ENCODE measurements at regions not wholly inside any gene's neighbourhood (a gene's known extent, or its start where the extent isn't known, plus 50 kb on each side); places are given as distances from the start of the nearest gene placed in this dataset.

GRCh38 chr6:40210628-40211056 lies 276.4 kb upstream of the MOCS1 start:
- H3K4me1 ChIP-seq (ENCODE audit: low read depth) = no peaks in the 10 kb centered on the region
- H3K4me3 ChIP-seq = no peak overlapping the region
- H3K27me3 ChIP-seq = no peaks in the 10 kb centered on the region
- TF ChIP-seq CTCF (IDR thresholded peaks at IDR 0.05; ENCODE audit: low read depth, low read length) = no peak
- DNase-seq (ENCODE audit: low read depth in 1 of 2, low spot score in 1 of 2) = no peak
- H3K27ac ChIP-seq = no peak overlapping the region
- H3K9me3 ChIP-seq (ENCODE audit: low read depth) = no peaks in the 10 kb centered on the region
- H3K36me3 ChIP-seq = no peaks in the 10 kb centered on the region

- TF ChIP-seq CTCF (IDR thresholded peaks at IDR 0.05; ENCODE audit: low read depth, low read length) = no peak
Measured at GRCh38 chr6:40205801-40206200, 271.5 kb upstream of the MOCS1 start.

GRCh38 chr6:40205004-40205403 lies 270.7 kb upstream of the MOCS1 start:
- TF ChIP-seq CTCF (IDR thresholded peaks at IDR 0.05; ENCODE audit: low read depth, low read length) = no peak
- Histone ChIP-seq H3K27ac (no peak overlapping the region), H3K36me3 (no peaks in the 10 kb centered on the region)

More at GRCh38 chr6:40205801-40206200, 271.5 kb upstream of the MOCS1 start:
- no peak for DNase-seq (ENCODE audit: low read depth in 1 of 2, low spot score in 1 of 2)
- H3K4me1 ChIP-seq (ENCODE audit: low read depth) = no peaks in the 10 kb centered on the region
- H3K9me3 ChIP-seq (ENCODE audit: low read depth) = no peaks in the 10 kb centered on the region
- H3K27me3 ChIP-seq = no peaks in the 10 kb centered on the region
- H3K27ac ChIP-seq = no peak overlapping the region
- no peak overlapping the region for H3K4me3 ChIP-seq
- H3K36me3 ChIP-seq = no peaks in the 10 kb centered on the region

GRCh38 chr6:40197371-40197770 lies 263.1 kb upstream of the MOCS1 start:
- Histone ChIP-seq H3K27me3 (no peaks in the 10 kb centered on the region), H3K27ac (no peak overlapping the region), H3K4me1 (ENCODE audit: low read depth) (no peaks in the 10 kb centered on the region), H3K4me3 (no peak overlapping the region), H3K36me3 (no peaks in the 10 kb centered on the region), H3K9me3 (ENCODE audit: low read depth) (no peaks in the 10 kb centered on the region)
- TF ChIP-seq CTCF (IDR thresholded peaks at IDR 0.05; ENCODE audit: low read depth, low read length) = no peak
- DNase-seq (ENCODE audit: low read depth in 1 of 2, low spot score in 1 of 2) = no peak

More at GRCh38 chr6:40205004-40205403, 270.7 kb upstream of the MOCS1 start:
- no peaks in the 10 kb centered on the region for H3K4me1 ChIP-seq (ENCODE audit: low read depth)
- no peaks in the 10 kb centered on the region for H3K9me3 ChIP-seq (ENCODE audit: low read depth)
- no peak overlapping the region for H3K4me3 ChIP-seq
- no peak for DNase-seq (ENCODE audit: low read depth in 1 of 2, low spot score in 1 of 2)
- H3K27me3 ChIP-seq = no peaks in the 10 kb centered on the region

GRCh38 chr6:40196135-40196518 lies 261.9 kb upstream of the MOCS1 start:
- Histone ChIP-seq H3K4me1 (ENCODE audit: low read depth) (no peaks in the 10 kb centered on the region), H3K9me3 (ENCODE audit: low read depth) (no peaks in the 10 kb centered on the region), H3K27me3 (no peaks in the 10 kb centered on the region), H3K4me3 (no peak overlapping the region), H3K36me3 (no peaks in the 10 kb centered on the region), H3K27ac (no peak overlapping the region)
- TF ChIP-seq CTCF (IDR thresholded peaks at IDR 0.05; ENCODE audit: low read depth, low read length) = no peak
- DNase-seq (ENCODE audit: low read depth in 1 of 2, low spot score in 1 of 2) = no peak

Measured in cardiac muscle cell (in vitro differentiated cells and primary cell).